IMR-90 (cell line): ENCODE measurements at regions not wholly inside any gene's neighbourhood (a gene's known extent, or its start where the extent isn't known, plus 50 kb on each side); places are given as distances from the start of the nearest gene placed in this dataset.

Experiments used
- ATAC-seq: fragments of 200-7000 bp; cut with Tn5 transposase; 2 replicates; pipeline ENCODE4 v1.9.1; 2020; ENCODE audit warnings: low read depth, mild to moderate bottlenecking, moderate library complexity
- BruUV-seq: library from RNA; stranded (reverse); fragments of 400-500 nt; replicated peaks from 2 replicates; lab custom pipeline; 2021; lab: Mats Ljungman, UMichigan
- CTCF ChIA-PET: fragments of 300-600 bp; formaldehyde crosslinking; extraction: SDS; loops from one replicate; lab custom pipeline; 2021; ENCODE audit warnings: antibody characterized with exemption; lab: Yijun Ruan, JAX
- POLR2A ChIA-PET: fragments of 300-600 bp; sonication (Branson Sonifier 250); formaldehyde crosslinking; loops from one replicate; lab custom pipeline; 2022; ENCODE audit warnings: antibody characterized with exemption; ENCODE audit not compliant: unreplicated experiment; lab: Charles Lee
- DNase-seq: peaks from one replicate; pipeline ENCODE4 v3.0.0; 2013
- H2AFZ ChIP-seq: replicated peaks from 2 replicates; pipeline ENCODE3; 2013; ENCODE audit warnings: low read length, mild to moderate bottlenecking; ENCODE audit not compliant: poor library complexity
- H2AK5ac ChIP-seq: 2 replicates; pipeline ENCODE4 v1.6.1; 2013; ENCODE audit warnings: low read depth, low read length, inconsistent platforms
- H2AK9ac ChIP-seq: replicated peaks from 2 replicates; pipeline ENCODE3; 2013; ENCODE audit warnings: mild to moderate bottlenecking, low read depth, low read length, moderate library complexity; ENCODE audit not compliant: poor library complexity
- H2BK120ac ChIP-seq: 2 replicates; pipeline ENCODE4 v1.6.1; 2013; ENCODE audit warnings: low read depth, low read length, inconsistent platforms
- H2BK15ac ChIP-seq: 3 replicates; pipeline ENCODE4 v1.6.1; 2013; ENCODE audit warnings: low read depth, low read length, inconsistent platforms
- H2BK20ac ChIP-seq: 2 replicates; pipeline ENCODE4 v1.6.1; 2013; ENCODE audit warnings: low read depth, mild to moderate bottlenecking, inconsistent platforms, low read length, moderate library complexity
- H2BK5ac ChIP-seq: 2 replicates; pipeline ENCODE4 v1.6.1; 2013; ENCODE audit warnings: mild to moderate bottlenecking, low read depth, low read length, inconsistent platforms; ENCODE audit not compliant: poor library complexity, severe bottlenecking
- H3K14ac ChIP-seq: replicated peaks from 2 replicates; pipeline ENCODE4 v1.6.1; 2013; ENCODE audit warnings: low read depth, low read length, inconsistent platforms
- H3K18ac ChIP-seq: 2 replicates; pipeline ENCODE4 v1.6.1; 2013; ENCODE audit warnings: low read depth, low read length, control low read depth
- H3K23ac ChIP-seq: 2 replicates; pipeline ENCODE4 v1.6.1; 2013; ENCODE audit warnings: low read depth, low read length, inconsistent platforms
- H3K27ac ChIP-seq: 2 replicates; pipeline ENCODE4 v1.5.1; 2013; ENCODE audit warnings: mild to moderate bottlenecking, control low read depth, low read length; ENCODE audit not compliant: insufficient read depth
- H3K27me3 ChIP-seq: 2 replicates; pipeline ENCODE4 v1.6.1; 2013; ENCODE audit warnings: low read length; ENCODE audit not compliant: control insufficient read depth, insufficient read depth
- H3K36me3 ChIP-seq: 2 replicates; pipeline ENCODE4 v1.6.1; 2013; ENCODE audit warnings: low read length, mixed read lengths; ENCODE audit not compliant: control insufficient read depth, insufficient read depth
- H3K4ac ChIP-seq: 2 replicates; pipeline ENCODE4 v1.6.1; 2013; ENCODE audit warnings: low read depth, low read length, inconsistent platforms
- H3K4me1 ChIP-seq: 2 replicates; pipeline ENCODE4 v1.6.1; 2013; ENCODE audit warnings: low read length, mixed read lengths; ENCODE audit not compliant: control insufficient read depth, insufficient read depth
- H3K4me2 ChIP-seq: 2 replicates; pipeline ENCODE4 v1.6.1; 2013; ENCODE audit warnings: low read depth, mild to moderate bottlenecking, control low read depth, low read length, moderate library complexity
- H3K4me3 ChIP-seq: 2 replicates; pipeline ENCODE4 v1.5.1; 2013; ENCODE audit warnings: low read depth, mild to moderate bottlenecking, control low read depth, low read length, moderate library complexity; ENCODE audit not compliant: insufficient read depth
- H3K56ac ChIP-seq: 2 replicates; pipeline ENCODE4 v1.6.1; 2013; ENCODE audit warnings: low read length, inconsistent platforms; ENCODE audit not compliant: insufficient read depth; ENCODE audit errors: extremely low read depth
- H3K79me1 ChIP-seq, 2 experiments: 2 replicates each; pipeline ENCODE4 v1.6.1; 2013; ENCODE audit warnings: low read length in 2 of 2, inconsistent platforms in 1 of 2, low read depth in 1 of 2
- H3K9ac ChIP-seq: 2 replicates; pipeline ENCODE4 v1.6.1; 2013; ENCODE audit warnings: low read depth, low read length, control low read depth
- H3K9me1 ChIP-seq: 2 replicates; pipeline ENCODE4 v1.6.1; 2013; ENCODE audit warnings: low read length, inconsistent platforms; ENCODE audit not compliant: insufficient read depth
- H3K9me3 ChIP-seq: 2 replicates; pipeline ENCODE4 v1.6.1; 2013; ENCODE audit warnings: low read length; ENCODE audit not compliant: control insufficient read depth, insufficient read depth
- H4K20me1 ChIP-seq: 2 replicates; pipeline ENCODE4 v1.6.1; 2013; ENCODE audit warnings: low read length, inconsistent platforms; ENCODE audit not compliant: insufficient read depth
- H4K5ac ChIP-seq: 2 replicates; pipeline ENCODE4 v1.6.1; 2013; ENCODE audit warnings: mild to moderate bottlenecking, low read depth, low read length, control low read depth
- H4K8ac ChIP-seq, 2 experiments: 2 replicates each; pipeline ENCODE4 v1.6.1; 2013; ENCODE audit warnings: low read depth in 2 of 2, low read length in 2 of 2, control low read depth in 1 of 2, inconsistent platforms in 1 of 2
- H4K91ac ChIP-seq: 2 replicates; pipeline ENCODE4 v1.6.1; 2013; ENCODE audit warnings: low read depth, low read length, inconsistent platforms; ENCODE audit not compliant: insufficient read depth
- BHLHE40 ChIP-seq: fragments of 150-350 bp; IDR thresholded peaks from 2 replicates; pipeline ENCODE4 v1.6.1; 2016; ENCODE audit warnings: mild to moderate bottlenecking, low read depth, low read length
- CEBPB ChIP-seq: IDR thresholded peaks from 2 replicates; pipeline ENCODE4 v1.6.1; 2012; ENCODE audit warnings: low read depth, low read length, improper control_type of control experiment
- CHD1 ChIP-seq: IDR thresholded peaks from 2 replicates; pipeline ENCODE4 v1.6.1; 2012; ENCODE audit warnings: low read depth, low read length, improper control_type of control experiment
- FOS ChIP-seq: fragments of 150-350 bp; IDR thresholded peaks from 2 replicates; pipeline ENCODE4 v1.6.1; 2016; ENCODE audit warnings: low read depth, low read length
- MAFK ChIP-seq: IDR thresholded peaks from 2 replicates; pipeline ENCODE4 v1.6.1; 2012; ENCODE audit warnings: low read depth, low read length, improper control_type of control experiment
- MXI1 ChIP-seq: IDR thresholded peaks from 2 replicates; pipeline ENCODE4 v1.6.1; 2012; ENCODE audit warnings: low read depth, mild to moderate bottlenecking, low read length, moderate library complexity, borderline replicate concordance
- NFE2L2 ChIP-seq: fragments of 150-350 bp; IDR thresholded peaks from 2 replicates; pipeline ENCODE4 v1.6.1; 2016; ENCODE audit warnings: low read depth, mild to moderate bottlenecking, low read length
- POLR2A ChIP-seq: IDR thresholded peaks from 2 replicates; pipeline ENCODE4 v1.6.1; 2012; ENCODE audit warnings: mild to moderate bottlenecking, low read depth, low read length
- RAD21 ChIP-seq: IDR thresholded peaks from 2 replicates; pipeline ENCODE4 v1.6.1; 2012; ENCODE audit warnings: low read length, improper control_type of control experiment
- RCOR1 ChIP-seq: IDR thresholded peaks from 2 replicates; pipeline ENCODE4 v1.6.1; 2012; ENCODE audit warnings: mild to moderate bottlenecking, low read length, improper control_type of control experiment; ENCODE audit not compliant: insufficient replicate concordance
- RFX5 ChIP-seq: IDR thresholded peaks from 2 replicates; pipeline ENCODE4 v1.8.0; 2012; ENCODE audit warnings: low read depth, mild to moderate bottlenecking, low read length, moderate library complexity
- SMC3 ChIP-seq: fragments of 150-350 bp; IDR thresholded peaks from 2 replicates; pipeline ENCODE4 v1.6.1; 2016; ENCODE audit warnings: low read depth, mild to moderate bottlenecking, antibody characterized with exemption, low read length, moderate library complexity
- USF2 ChIP-seq: fragments of 150-350 bp; IDR thresholded peaks from 2 replicates; pipeline ENCODE4 v1.6.1; 2017; ENCODE audit warnings: mild to moderate bottlenecking, antibody characterized with exemption, low read length, low read depth
- WGBS, 2 experiments: methylation state at CpG; one replicate each; pipeline versions ENCODE4 v1.1.5 to v1.1.7; 2013; ENCODE audit warnings: missing lambda C conversion rate in 2 of 2; ENCODE audit not compliant: insufficient read length in 1 of 2; ENCODE audit errors: extremely low coverage in 2 of 2; 5-methylcytosine and 5-hydroxymethylcytosine counted together
- dilution Hi-C: fragments of 300-500 bp; cut with HindIII; formaldehyde crosslinking; loops from one replicate; pipeline ENCODE4 v1.14.3; 2018; ENCODE audit warnings: low sequenced_read_pairs; ENCODE audit not compliant: unreplicated experiment
- in situ Hi-C: fragments of 300-500 bp; cut with MboI; formaldehyde crosslinking; loops from 3 replicates; pipeline ENCODE4 v1.14.3; 2019; ENCODE audit warnings: low sequenced_read_pairs, inconsistent platforms, mixed read lengths
- intact Hi-C: fragments of 100-400 bp; cut with micrococcal nuclease; formaldehyde crosslinking; loops from 2 replicates; pipeline ENCODE4 v1.10.0; 2022
- TF ChIP-seq, protein P1 (sequence below): conservative IDR thresholded peaks from 2 replicates; pipeline ENCODE4 v1.5.1; 2012; ENCODE audit warnings: mild to moderate bottlenecking, low read depth, low read length, improper control_type of control experiment
- TF ChIP-seq, protein P2 (sequence below): fragments of 150-350 bp; IDR thresholded peaks from 2 replicates; pipeline ENCODE4 v1.6.1; 2016; ENCODE audit warnings: low read depth, mild to moderate bottlenecking, low read length, moderate library complexity, borderline replicate concordance

DNA sequence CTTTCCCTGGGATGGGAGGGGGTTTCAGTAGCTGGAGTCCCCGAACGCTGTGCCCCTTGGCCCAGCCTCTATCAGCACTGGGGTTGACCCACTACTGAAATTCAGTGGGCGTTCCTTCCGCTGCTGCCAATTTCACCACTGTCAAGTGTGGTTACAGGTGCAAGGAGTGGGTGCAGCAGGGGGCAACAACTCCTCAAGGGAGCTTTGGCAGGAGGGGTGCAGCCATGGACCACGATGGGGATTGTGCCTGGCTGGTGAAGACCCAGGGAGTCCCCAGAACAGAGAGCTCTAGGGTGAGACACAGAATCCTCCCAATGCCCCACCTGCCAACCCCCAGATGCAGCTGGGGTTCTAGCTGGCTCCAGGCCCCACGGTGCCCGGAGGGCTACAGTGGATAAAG lies 123.5 kb upstream of the SDK2 start:
- no peaks in the 10 kb centered on the region for H3K9me1 ChIP-seq
- H3K9ac ChIP-seq: no peak overlapping the region
- H2BK20ac ChIP-seq: no peak overlapping the region
- H3K14ac ChIP-seq: no peak overlapping the region
- H4K5ac ChIP-seq: no peak overlapping the region
- H3K18ac ChIP-seq: no peak overlapping the region
- no peak overlapping the region for H2AK9ac ChIP-seq
- no peak overlapping the region for H4K8ac ChIP-seq
- H3K27ac ChIP-seq: no peak overlapping the region
- ChIA-PET POLR2A (no interaction called here), CTCF (no interaction called here)
- TF ChIP-seq CHD1: no peak
- TF ChIP-seq RAD21: no peak
- TF ChIP-seq POLR2A: no peak
- TF ChIP-seq, protein P1, sequence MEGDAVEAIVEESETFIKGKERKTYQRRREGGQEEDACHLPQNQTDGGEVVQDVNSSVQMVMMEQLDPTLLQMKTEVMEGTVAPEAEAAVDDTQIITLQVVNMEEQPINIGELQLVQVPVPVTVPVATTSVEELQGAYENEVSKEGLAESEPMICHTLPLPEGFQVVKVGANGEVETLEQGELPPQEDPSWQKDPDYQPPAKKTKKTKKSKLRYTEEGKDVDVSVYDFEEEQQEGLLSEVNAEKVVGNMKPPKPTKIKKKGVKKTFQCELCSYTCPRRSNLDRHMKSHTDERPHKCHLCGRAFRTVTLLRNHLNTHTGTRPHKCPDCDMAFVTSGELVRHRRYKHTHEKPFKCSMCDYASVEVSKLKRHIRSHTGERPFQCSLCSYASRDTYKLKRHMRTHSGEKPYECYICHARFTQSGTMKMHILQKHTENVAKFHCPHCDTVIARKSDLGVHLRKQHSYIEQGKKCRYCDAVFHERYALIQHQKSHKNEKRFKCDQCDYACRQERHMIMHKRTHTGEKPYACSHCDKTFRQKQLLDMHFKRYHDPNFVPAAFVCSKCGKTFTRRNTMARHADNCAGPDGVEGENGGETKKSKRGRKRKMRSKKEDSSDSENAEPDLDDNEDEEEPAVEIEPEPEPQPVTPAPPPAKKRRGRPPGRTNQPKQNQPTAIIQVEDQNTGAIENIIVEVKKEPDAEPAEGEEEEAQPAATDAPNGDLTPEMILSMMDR: no peak
- no peak for TF ChIP-seq MAFK
- TF ChIP-seq USF2: no peak
- TF ChIP-seq NFE2L2: no peak
- TF ChIP-seq, protein P2, sequence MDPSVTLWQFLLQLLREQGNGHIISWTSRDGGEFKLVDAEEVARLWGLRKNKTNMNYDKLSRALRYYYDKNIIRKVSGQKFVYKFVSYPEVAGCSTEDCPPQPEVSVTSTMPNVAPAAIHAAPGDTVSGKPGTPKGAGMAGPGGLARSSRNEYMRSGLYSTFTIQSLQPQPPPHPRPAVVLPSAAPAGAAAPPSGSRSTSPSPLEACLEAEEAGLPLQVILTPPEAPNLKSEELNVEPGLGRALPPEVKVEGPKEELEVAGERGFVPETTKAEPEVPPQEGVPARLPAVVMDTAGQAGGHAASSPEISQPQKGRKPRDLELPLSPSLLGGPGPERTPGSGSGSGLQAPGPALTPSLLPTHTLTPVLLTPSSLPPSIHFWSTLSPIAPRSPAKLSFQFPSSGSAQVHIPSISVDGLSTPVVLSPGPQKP: no peak
- TF ChIP-seq SMC3: no peak
- no peak for TF ChIP-seq RFX5
- no peak for TF ChIP-seq RCOR1
- TF ChIP-seq FOS: no peak
- no peak for TF ChIP-seq BHLHE40
- no peak for TF ChIP-seq MXI1
- TF ChIP-seq CEBPB: no peak
- no peaks in the 10 kb centered on the region for H4K20me1 ChIP-seq
- no peak overlapping the region for H4K91ac ChIP-seq
- no TSS peak for BruUV-seq
- no peak overlapping the region for H2AK5ac ChIP-seq
- DNase-seq (no peak), ATAC-seq (no peak)
- dilution Hi-C loops (no loop called here), intact Hi-C loops (no loop called here), in situ Hi-C loops (no loop called here)
- H3K79me1 ChIP-seq: no peaks in the 10 kb centered on the region
- H3K56ac ChIP-seq: no peak overlapping the region
- no peaks in the 10 kb centered on the region for H3K36me3 ChIP-seq
- no peak overlapping the region for H3K23ac ChIP-seq
- H3K4ac ChIP-seq: no peak overlapping the region
- WGBS, 2 experiments: no CpG with 5 or more reads among the region's 7 CpGs
- no peak overlapping the region for H2BK120ac ChIP-seq
- no peaks in the 10 kb centered on the region for H3K4me1 ChIP-seq
- no peak overlapping the region for H2BK5ac ChIP-seq
- H3K4me3 ChIP-seq: no peak overlapping the region
- H3K4me2 ChIP-seq: no peak overlapping the region
- no peak overlapping the region for H2AFZ ChIP-seq
- no peak overlapping the region for H2BK15ac ChIP-seq
- no peaks in the 10 kb centered on the region for H3K27me3 ChIP-seq
- peaks cover 30% of the 10 kb centered on the region for H3K9me3 ChIP-seq
